ENCODE measurements at regions not wholly inside any gene's neighbourhood (a gene's known extent, or its start where the extent isn't known, plus 50 kb on each side); places are given as distances from the start of the nearest gene placed in this dataset.

DNA sequence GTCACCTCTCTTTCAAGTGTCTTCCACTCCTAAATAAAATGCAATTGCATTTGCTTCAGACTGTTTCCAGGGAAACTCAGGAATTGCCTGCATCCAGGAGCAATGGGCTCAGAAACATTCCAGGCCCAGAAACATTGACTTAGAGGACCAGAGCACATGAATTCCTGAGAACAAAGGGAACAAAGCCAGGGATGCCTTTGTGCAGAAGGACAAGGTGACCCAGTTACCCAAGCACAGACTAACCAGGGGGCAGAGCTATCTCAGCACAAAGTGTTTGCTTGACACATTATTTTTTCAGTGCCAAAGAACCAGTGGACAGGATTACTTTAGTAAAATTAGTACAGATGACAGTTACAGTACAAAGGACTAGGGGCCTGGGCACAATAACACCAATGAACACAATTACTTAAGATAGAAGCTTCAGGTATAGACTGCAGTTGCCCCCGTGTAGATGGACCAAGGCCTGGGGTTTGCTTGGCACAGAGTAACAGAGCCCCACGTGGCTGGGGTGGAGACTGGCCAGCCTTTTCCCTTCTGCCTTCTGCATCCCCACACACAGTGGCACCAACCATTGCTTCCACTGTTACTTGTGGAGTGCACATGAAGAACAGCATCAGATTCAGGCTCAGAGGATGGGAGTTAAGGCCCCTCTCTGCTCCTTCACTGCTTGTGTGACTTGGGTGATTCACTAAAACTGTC, 500.8 kb downstream of the INSC start:
- no peak overlapping the region for H3K4me3 ChIP-seq (ENCODE audit: low read depth in 2 of 2, low read length in 2 of 2)
- CTCF ChIA-PET: no interaction called here
- BruUV-seq (replicated peaks): no TSS peak
- H3K9me3 ChIP-seq (ENCODE audit: control insufficient read depth, insufficient read depth, low read depth, low read length): no peaks in the 10 kb centered on the region
- H3K27me3 ChIP-seq (ENCODE audit: control insufficient read depth, insufficient read depth, low read length): no peaks in the 10 kb centered on the region; the same call in 1 of the 2 replicates
- ATAC-seq (no peak), DNase-seq (ENCODE audit: low read depth, low spot score) (no peak)
- in situ Hi-C loops (cut with HindIII; ENCODE audit: low pct_unique_long_range_greater_than_20kb, low sequenced_read_pairs): no loop called here
- no peak overlapping the region for H3K27ac ChIP-seq (ENCODE audit: low read length)
- no peaks in the 10 kb centered on the region for H3K4me1 ChIP-seq (ENCODE audit: control insufficient read depth, insufficient read depth, low read length)
- POLR2A ChIA-PET: no interaction called here
- no peaks in the 10 kb centered on the region for H3K36me3 ChIP-seq (ENCODE audit: control insufficient read depth, insufficient read depth, low read length)
- intact Hi-C loops (cut with micrococcal nuclease; ENCODE audit: unreplicated experiment): no loop called here
- TF ChIP-seq, protein P1, sequence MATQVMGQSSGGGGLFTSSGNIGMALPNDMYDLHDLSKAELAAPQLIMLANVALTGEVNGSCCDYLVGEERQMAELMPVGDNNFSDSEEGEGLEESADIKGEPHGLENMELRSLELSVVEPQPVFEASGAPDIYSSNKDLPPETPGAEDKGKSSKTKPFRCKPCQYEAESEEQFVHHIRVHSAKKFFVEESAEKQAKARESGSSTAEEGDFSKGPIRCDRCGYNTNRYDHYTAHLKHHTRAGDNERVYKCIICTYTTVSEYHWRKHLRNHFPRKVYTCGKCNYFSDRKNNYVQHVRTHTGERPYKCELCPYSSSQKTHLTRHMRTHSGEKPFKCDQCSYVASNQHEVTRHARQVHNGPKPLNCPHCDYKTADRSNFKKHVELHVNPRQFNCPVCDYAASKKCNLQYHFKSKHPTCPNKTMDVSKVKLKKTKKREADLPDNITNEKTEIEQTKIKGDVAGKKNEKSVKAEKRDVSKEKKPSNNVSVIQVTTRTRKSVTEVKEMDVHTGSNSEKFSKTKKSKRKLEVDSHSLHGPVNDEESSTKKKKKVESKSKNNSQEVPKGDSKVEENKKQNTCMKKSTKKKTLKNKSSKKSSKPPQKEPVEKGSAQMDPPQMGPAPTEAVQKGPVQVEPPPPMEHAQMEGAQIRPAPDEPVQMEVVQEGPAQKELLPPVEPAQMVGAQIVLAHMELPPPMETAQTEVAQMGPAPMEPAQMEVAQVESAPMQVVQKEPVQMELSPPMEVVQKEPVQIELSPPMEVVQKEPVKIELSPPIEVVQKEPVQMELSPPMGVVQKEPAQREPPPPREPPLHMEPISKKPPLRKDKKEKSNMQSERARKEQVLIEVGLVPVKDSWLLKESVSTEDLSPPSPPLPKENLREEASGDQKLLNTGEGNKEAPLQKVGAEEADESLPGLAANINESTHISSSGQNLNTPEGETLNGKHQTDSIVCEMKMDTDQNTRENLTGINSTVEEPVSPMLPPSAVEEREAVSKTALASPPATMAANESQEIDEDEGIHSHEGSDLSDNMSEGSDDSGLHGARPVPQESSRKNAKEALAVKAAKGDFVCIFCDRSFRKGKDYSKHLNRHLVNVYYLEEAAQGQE (IDR thresholded peaks at IDR 0.05; ENCODE audit: insufficient read depth in 1 of 2, low read depth in 2 of 2, low read length in 1 of 2): no peak
- no peak for TF ChIP-seq SIN3A (IDR thresholded peaks at IDR 0.05; ENCODE audit: borderline replicate concordance, insufficient read depth, low read depth, low read length)

GRCh38 chr11:15616130-15617105, 501.7 kb downstream of the INSC start:
- no peak overlapping the region for H3K27ac ChIP-seq (ENCODE audit: low read length)
- no peaks in the 10 kb centered on the region for H3K9me3 ChIP-seq (ENCODE audit: control insufficient read depth, insufficient read depth, low read depth, low read length)
- ATAC-seq: no peak
- no peaks in the 10 kb centered on the region for H3K36me3 ChIP-seq (ENCODE audit: control insufficient read depth, insufficient read depth, low read length)
- no peak overlapping the region for H3K4me3 ChIP-seq (ENCODE audit: low read depth in 2 of 2, low read length in 2 of 2)
- POLR2A ChIA-PET: no interaction called here
- CTCF ChIA-PET: no interaction called here
- no peak for DNase-seq (ENCODE audit: low read depth, low spot score)
- intact Hi-C loops (cut with micrococcal nuclease; ENCODE audit: unreplicated experiment) (no loop called here), in situ Hi-C loops (cut with HindIII; ENCODE audit: low pct_unique_long_range_greater_than_20kb, low sequenced_read_pairs) (no loop called here)
- BruUV-seq (replicated peaks): no TSS peak
- H3K27me3 ChIP-seq (ENCODE audit: control insufficient read depth, insufficient read depth, low read length): no peaks in the 10 kb centered on the region; the same call in 1 of the 2 replicates
- no peaks in the 10 kb centered on the region for H3K4me1 ChIP-seq (ENCODE audit: control insufficient read depth, insufficient read depth, low read length)
- TF ChIP-seq SIN3A (IDR thresholded peaks at IDR 0.05; ENCODE audit: borderline replicate concordance, insufficient read depth, low read depth, low read length): no peak
- TF ChIP-seq, protein P1 (IDR thresholded peaks at IDR 0.05; ENCODE audit: insufficient read depth in 1 of 2, low read depth in 2 of 2, low read length in 1 of 2): no peak
- TF ChIP-seq, protein P2, sequence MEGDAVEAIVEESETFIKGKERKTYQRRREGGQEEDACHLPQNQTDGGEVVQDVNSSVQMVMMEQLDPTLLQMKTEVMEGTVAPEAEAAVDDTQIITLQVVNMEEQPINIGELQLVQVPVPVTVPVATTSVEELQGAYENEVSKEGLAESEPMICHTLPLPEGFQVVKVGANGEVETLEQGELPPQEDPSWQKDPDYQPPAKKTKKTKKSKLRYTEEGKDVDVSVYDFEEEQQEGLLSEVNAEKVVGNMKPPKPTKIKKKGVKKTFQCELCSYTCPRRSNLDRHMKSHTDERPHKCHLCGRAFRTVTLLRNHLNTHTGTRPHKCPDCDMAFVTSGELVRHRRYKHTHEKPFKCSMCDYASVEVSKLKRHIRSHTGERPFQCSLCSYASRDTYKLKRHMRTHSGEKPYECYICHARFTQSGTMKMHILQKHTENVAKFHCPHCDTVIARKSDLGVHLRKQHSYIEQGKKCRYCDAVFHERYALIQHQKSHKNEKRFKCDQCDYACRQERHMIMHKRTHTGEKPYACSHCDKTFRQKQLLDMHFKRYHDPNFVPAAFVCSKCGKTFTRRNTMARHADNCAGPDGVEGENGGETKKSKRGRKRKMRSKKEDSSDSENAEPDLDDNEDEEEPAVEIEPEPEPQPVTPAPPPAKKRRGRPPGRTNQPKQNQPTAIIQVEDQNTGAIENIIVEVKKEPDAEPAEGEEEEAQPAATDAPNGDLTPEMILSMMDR (IDR thresholded peaks at IDR 0.05): no peak
- no peak for TF ChIP-seq TCF7L2 (IDR thresholded peaks at IDR 0.05; ENCODE audit: low read depth, low read length)
- TF ChIP-seq POLR2AphosphoS5 (IDR thresholded peaks at IDR 0.05; ENCODE audit: low read depth, low read length): no peak

Data from Panc1 (cell line).